ENCODE measurements at regions not wholly inside any gene's neighbourhood (a gene's known extent, or its start where the extent isn't known, plus 50 kb on each side); places are given as distances from the start of the nearest gene placed in this dataset.

GRCh38 chr5:116880601-116881000 lies 306.0 kb upstream of the SEMA6A start:
- Histone ChIP-seq H2AK5ac (ENCODE audit: insufficient read length, low read length) (no peak overlapping the region), H4K20me1 (ENCODE audit: control insufficient read depth, insufficient read depth, insufficient read length) (no peaks in the 10 kb centered on the region), H2BK15ac (ENCODE audit: low read depth, low read length) (no peak overlapping the region), H3K4ac (ENCODE audit: low read depth, low read length) (no peak overlapping the region), H3K79me1 (ENCODE audit: insufficient read depth, low read depth, low read length, poor library complexity, severe bottlenecking) (no peaks in the 10 kb centered on the region), H4K91ac (ENCODE audit: insufficient read length, low read depth, low read length) (no peak overlapping the region), H3K18ac (ENCODE audit: insufficient read length, low read depth, low read length) (no peak overlapping the region), H3K9ac (ENCODE audit: extremely low read depth, insufficient read length, low read length) (no peak overlapping the region), H2BK12ac (ENCODE audit: insufficient read length, low read depth, low read length) (no peak overlapping the region), H3K4me1 (ENCODE audit: insufficient read depth, low read length) (no peaks in the 10 kb centered on the region; the same call in 1 of the 2 replicates), H2AFZ (ENCODE audit: low read length) (no peak overlapping the region), H3K79me2 (ENCODE audit: insufficient read depth, low read length) (no peaks in the 10 kb centered on the region), H2BK120ac (ENCODE audit: low read depth, low read length, poor library complexity, severe bottlenecking) (no peak overlapping the region), H3K27me3 (ENCODE audit: insufficient read depth, low read length) (no peaks in the 10 kb centered on the region), H3K23ac (ENCODE audit: insufficient read length, low read depth, low read length) (no peak overlapping the region), H4K8ac (replicated peaks; ENCODE audit: insufficient read length, low read depth, low read length) (no peak overlapping the region), H2BK5ac (ENCODE audit: insufficient read length, low read length) (no peak overlapping the region), H3K23me2 (ENCODE audit: insufficient read length, low read depth, low read length, poor library complexity, severe bottlenecking) (no peaks in the 10 kb centered on the region), H3K56ac (ENCODE audit: insufficient read length, low read depth, low read length) (no peak overlapping the region), H3K4me2 (ENCODE audit: insufficient read depth, insufficient read length, low read length) (no peak overlapping the region), H3K27ac (ENCODE audit: insufficient read length, low read depth, low read length) (no peak overlapping the region), H3K14ac (ENCODE audit: insufficient read depth, low read length) (no peak overlapping the region), H3K9me3 (ENCODE audit: control insufficient read depth, low read depth, low read length) (no peaks in the 10 kb centered on the region), H2BK20ac (ENCODE audit: low read depth, low read length, poor library complexity, severe bottlenecking) (no peak overlapping the region), H4K5ac (ENCODE audit: insufficient read length, low read depth, low read length) (no peak overlapping the region), H3T11ph (ENCODE audit: low read length) (no peak overlapping the region)
- H3K27me3 Mint-ChIP-seq (ENCODE audit: low read depth): no peaks in the 10 kb centered on the region
- no peak for TF ChIP-seq CTCF (conservative IDR thresholded peaks at IDR 0.05)
- no peak overlapping the region for H3K4me3 Mint-ChIP-seq
- H3K27ac Mint-ChIP-seq: no peak overlapping the region
- no CpG with 5 or more reads among the region's 1 CpG for WGBS (ENCODE audit: extremely low coverage, insufficient read length, low lambda C conversion rate)
- no peak for DNase-seq
- H3K9me3 Mint-ChIP-seq: peaks cover 0 to 1% of the 10 kb centered on the region in 2 experiments; a peak in 1 of 5 replicates
- peaks cover 8 to 11% of the 10 kb centered on the region in 2 experiments; a peak in 3 of 4 replicates for H3K4me1 Mint-ChIP-seq
- H3K36me3 Mint-ChIP-seq (ENCODE audit: insufficient read depth in 1 of 3, low read depth in 3 of 3): no peaks in the 10 kb centered on the region; a peak in 1 of 7 replicates
